SK-N-SH treated with all-trans-retinoic acid at 6 μM for 48 hours (cell line): ENCODE measurements at regions not wholly inside any gene's neighbourhood (a gene's known extent, or its start where the extent isn't known, plus 50 kb on each side); places are given as distances from the start of the nearest gene placed in this dataset.

Source experiments
- ATAC-seq: fragments of 200-7000 bp; cut with Tn5 transposase; 3 replicates; pipeline ENCODE4 v1.9.1; 2020; ENCODE audit warnings: mild to moderate bottlenecking, moderate library complexity
- ARNTL ChIP-seq: fragments of 450-650 bp; formaldehyde crosslinking; IDR thresholded peaks from 2 replicates; pipeline ENCODE4 v1.5.0; 2020; ENCODE audit warnings: low read depth, mild to moderate bottlenecking, moderate library complexity, borderline replicate concordance
- BACH2 ChIP-seq: fragments of 250-450 bp; sonication (Bioruptor Pico); IDR thresholded peaks from 2 replicates; pipeline ENCODE4 v1.9.0; 2021; ENCODE audit warnings: mild to moderate bottlenecking, borderline replicate concordance
- CSDC2 ChIP-seq: fragments of 250-450 bp; sonication (Bioruptor Pico); IDR thresholded peaks from 2 replicates; pipeline ENCODE4 v1.5.0; 2020; ENCODE audit warnings: mild to moderate bottlenecking, moderate library complexity
- ESRRG ChIP-seq: fragments of 250-450 bp; sonication (Bioruptor Pico); IDR thresholded peaks from 2 replicates; pipeline ENCODE4 v1.6.1; 2021; ENCODE audit warnings: mild to moderate bottlenecking
- GLIS3 ChIP-seq: fragments of 250-450 bp; sonication (Bioruptor Pico); IDR thresholded peaks from 2 replicates; pipeline ENCODE4 v1.5.0; 2020; ENCODE audit warnings: mild to moderate bottlenecking, moderate library complexity
- ISL1 ChIP-seq: fragments of 250-450 bp; sonication (Bioruptor Pico); IDR thresholded peaks from 2 replicates; pipeline ENCODE4 v2.1.2; 2022; ENCODE audit warnings: mild to moderate bottlenecking, moderate library complexity
- OSR1 ChIP-seq: fragments of 250-450 bp; sonication (Bioruptor Pico); IDR thresholded peaks from 2 replicates; pipeline ENCODE4 v1.8.0; 2022; ENCODE audit warnings: moderate library complexity, mild to moderate bottlenecking, inconsistent platforms
- PATZ1 ChIP-seq: fragments of 250-450 bp; sonication (Bioruptor Pico); IDR thresholded peaks from 2 replicates; pipeline ENCODE4 v1.8.0; 2020; ENCODE audit warnings: mild to moderate bottlenecking, moderate library complexity, borderline replicate concordance
- POU6F1 ChIP-seq: fragments of 250-450 bp; sonication (Bioruptor Pico); IDR thresholded peaks from 2 replicates; pipeline ENCODE4 v1.8.0; 2021; ENCODE audit warnings: low read depth, mild to moderate bottlenecking, moderate library complexity, borderline replicate concordance
- PPARA ChIP-seq: fragments of 250-450 bp; sonication (Bioruptor Pico); IDR thresholded peaks from 2 replicates; pipeline ENCODE4 v1.5.0; 2020; ENCODE audit warnings: mild to moderate bottlenecking, borderline replicate concordance
- RARB ChIP-seq: fragments of 250-450 bp; sonication (Bioruptor Pico); IDR thresholded peaks from 2 replicates; pipeline ENCODE4 v1.8.0; 2021; ENCODE audit warnings: mild to moderate bottlenecking, moderate library complexity
- SNAI2 ChIP-seq: fragments of 250-450 bp; sonication (Bioruptor Pico); IDR thresholded peaks from 2 replicates; pipeline ENCODE4 v1.5.0; 2020; ENCODE audit warnings: mild to moderate bottlenecking, moderate library complexity
- TCF4 ChIP-seq: fragments of 250-450 bp; sonication (Bioruptor Pico); IDR thresholded peaks from 2 replicates; pipeline ENCODE4 v1.8.0; 2021; ENCODE audit warnings: mild to moderate bottlenecking, moderate library complexity, borderline replicate concordance
- TOX ChIP-seq: fragments of 250-450 bp; sonication (Bioruptor Pico); IDR thresholded peaks from 2 replicates; pipeline ENCODE4 v1.8.0; 2021; ENCODE audit warnings: mild to moderate bottlenecking, moderate library complexity, borderline replicate concordance
- TSHZ2 ChIP-seq: fragments of 250-450 bp; sonication (Bioruptor Pico); IDR thresholded peaks from 2 replicates; pipeline ENCODE4 v1.5.0; 2020; ENCODE audit warnings: mild to moderate bottlenecking, moderate library complexity
- ZC3H10 ChIP-seq: fragments of 250-450 bp; sonication (Bioruptor Pico); IDR thresholded peaks from 2 replicates; pipeline ENCODE4 v1.5.1; 2021; ENCODE audit warnings: mild to moderate bottlenecking, moderate library complexity
- ZFP3 ChIP-seq: fragments of 250-450 bp; sonication (Bioruptor Pico); IDR thresholded peaks from 2 replicates; pipeline ENCODE4 v1.5.0; 2020; ENCODE audit warnings: mild to moderate bottlenecking, moderate library complexity
- ZFP30 ChIP-seq: fragments of 450-650 bp; formaldehyde crosslinking; IDR thresholded peaks from 2 replicates; pipeline ENCODE4 v1.5.0; 2022; ENCODE audit warnings: mild to moderate bottlenecking, moderate library complexity
- ZNF565 ChIP-seq: fragments of 450-650 bp; formaldehyde crosslinking; conservative IDR thresholded peaks from 2 replicates; pipeline ENCODE4 v1.5.0; 2020; ENCODE audit warnings: low read depth, mild to moderate bottlenecking, moderate library complexity
- ZNF70 ChIP-seq: fragments of 450-650 bp; formaldehyde crosslinking; IDR thresholded peaks from 2 replicates; pipeline ENCODE4 v1.5.0; 2020; ENCODE audit warnings: mild to moderate bottlenecking, moderate library complexity
- ZNF8 ChIP-seq: fragments of 450-650 bp; formaldehyde crosslinking; IDR thresholded peaks from 2 replicates; pipeline ENCODE4 v1.5.0; 2020; ENCODE audit warnings: mild to moderate bottlenecking, moderate library complexity
- TF ChIP-seq, protein P1 (sequence below): fragments of 250-450 bp; sonication (Bioruptor Pico); IDR thresholded peaks from 2 replicates; pipeline ENCODE4 v1.5.1; 2020; ENCODE audit warnings: low read depth, mild to moderate bottlenecking, moderate library complexity
- TF ChIP-seq, protein P2 (sequence below): fragments of 250-450 bp; sonication (Bioruptor Pico); IDR thresholded peaks from 2 replicates; pipeline ENCODE4 v1.5.1; 2021; ENCODE audit warnings: mild to moderate bottlenecking, moderate library complexity

- TF ChIP-seq ZNF565 (CRISPR knock-in tag): no peak
- TF ChIP-seq OSR1 (CRISPR knock-in tag): no peak
- TF ChIP-seq ZC3H10: no peak
- no peak for TF ChIP-seq ZFP3
- no peak for TF ChIP-seq ISL1 (CRISPR knock-in tag)
- TF ChIP-seq SNAI2 (CRISPR knock-in tag): no peak
- no peak for TF ChIP-seq BACH2 (CRISPR knock-in tag)
- TF ChIP-seq ZFP30 (CRISPR knock-in tag): no peak
- TF ChIP-seq TOX (CRISPR knock-in tag): no peak
- TF ChIP-seq PPARA (CRISPR knock-in tag): no peak
- no peak for TF ChIP-seq TSHZ2 (CRISPR knock-in tag)
- TF ChIP-seq CSDC2 (CRISPR knock-in tag): no peak
- TF ChIP-seq ZNF8: no peak
- TF ChIP-seq, protein P1, sequence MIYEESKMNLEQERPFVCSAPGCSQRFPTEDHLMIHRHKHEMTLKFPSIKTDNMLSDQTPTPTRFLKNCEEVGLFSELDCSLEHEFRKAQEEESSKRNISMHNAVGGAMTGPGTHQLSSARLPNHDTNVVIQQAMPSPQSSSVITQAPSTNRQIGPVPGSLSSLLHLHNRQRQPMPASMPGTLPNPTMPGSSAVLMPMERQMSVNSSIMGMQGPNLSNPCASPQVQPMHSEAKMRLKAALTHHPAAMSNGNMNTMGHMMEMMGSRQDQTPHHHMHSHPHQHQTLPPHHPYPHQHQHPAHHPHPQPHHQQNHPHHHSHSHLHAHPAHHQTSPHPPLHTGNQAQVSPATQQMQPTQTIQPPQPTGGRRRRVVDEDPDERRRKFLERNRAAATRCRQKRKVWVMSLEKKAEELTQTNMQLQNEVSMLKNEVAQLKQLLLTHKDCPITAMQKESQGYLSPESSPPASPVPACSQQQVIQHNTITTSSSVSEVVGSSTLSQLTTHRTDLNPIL (CRISPR knock-in tag): no peak
- no peak for TF ChIP-seq TCF4 (CRISPR knock-in tag)
- no peak for ATAC-seq
Observed at GRCh38 chr10:3980144-3980543, 195.1 kb upstream of the KLF6 start.

DNA sequence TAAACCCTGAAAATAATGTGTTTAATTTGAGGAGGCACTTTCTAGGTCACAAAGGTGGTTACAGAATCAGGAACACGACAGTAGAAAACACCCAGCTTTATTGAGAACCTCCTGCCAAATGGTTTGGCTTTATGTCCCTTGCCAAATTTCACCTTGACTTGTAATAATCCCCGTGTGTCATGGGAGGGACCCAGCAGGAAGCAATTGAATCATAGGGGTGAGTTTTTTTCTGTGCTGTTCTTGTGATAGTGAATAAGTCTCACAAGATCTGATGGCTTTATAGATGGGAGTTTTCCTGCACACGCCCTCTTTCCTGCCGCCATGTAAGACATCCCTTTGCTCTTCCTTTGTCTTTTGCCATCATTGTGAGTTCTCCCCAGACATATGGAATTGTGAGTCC is 193.8 kb upstream of the KLF6 start:
- ATAC-seq: no peak
- no peak for TF ChIP-seq CSDC2 (CRISPR knock-in tag)
- no peak for TF ChIP-seq ZNF8
- TF ChIP-seq, protein P2, sequence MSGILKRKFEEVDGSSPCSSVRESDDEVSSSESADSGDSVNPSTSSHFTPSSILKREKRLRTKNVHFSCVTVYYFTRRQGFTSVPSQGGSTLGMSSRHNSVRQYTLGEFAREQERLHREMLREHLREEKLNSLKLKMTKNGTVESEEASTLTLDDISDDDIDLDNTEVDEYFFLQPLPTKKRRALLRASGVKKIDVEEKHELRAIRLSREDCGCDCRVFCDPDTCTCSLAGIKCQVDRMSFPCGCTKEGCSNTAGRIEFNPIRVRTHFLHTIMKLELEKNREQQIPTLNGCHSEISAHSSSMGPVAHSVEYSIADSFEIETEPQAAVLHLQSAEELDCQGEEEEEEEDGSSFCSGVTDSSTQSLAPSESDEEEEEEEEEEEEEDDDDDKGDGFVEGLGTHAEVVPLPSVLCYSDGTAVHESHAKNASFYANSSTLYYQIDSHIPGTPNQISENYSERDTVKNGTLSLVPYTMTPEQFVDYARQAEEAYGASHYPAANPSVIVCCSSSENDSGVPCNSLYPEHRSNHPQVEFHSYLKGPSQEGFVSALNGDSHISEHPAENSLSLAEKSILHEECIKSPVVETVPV: no peak
- TF ChIP-seq, protein P1 (CRISPR knock-in tag): no peak
- no peak for TF ChIP-seq OSR1 (CRISPR knock-in tag)
- TF ChIP-seq, all 23 proteins: peak for 0

DNA sequence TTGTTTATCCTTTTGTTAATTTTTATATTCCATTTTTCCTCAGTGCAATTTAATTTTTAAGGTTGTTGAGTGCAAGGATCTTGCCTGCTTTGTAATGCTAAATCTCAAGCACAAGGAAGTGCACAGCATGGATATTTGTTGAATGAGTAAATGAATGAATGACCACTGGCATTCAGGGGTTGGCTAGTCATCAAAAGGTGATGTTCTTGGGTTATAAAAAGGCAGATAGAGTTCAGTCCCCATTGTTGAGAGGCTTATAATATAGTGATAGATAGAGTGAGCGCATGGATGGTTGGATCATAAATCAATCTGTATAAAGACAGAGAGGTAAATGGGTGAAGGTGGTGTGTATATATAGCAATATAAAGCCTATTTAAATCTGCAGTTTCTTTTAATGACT is 193.2 kb upstream of the KLF6 start:
- ATAC-seq: no peak
- TF ChIP-seq ISL1 (CRISPR knock-in tag) (no peak), POU6F1 (CRISPR knock-in tag) (no peak), ZFP30 (CRISPR knock-in tag) (no peak), ARNTL (CRISPR knock-in tag) (no peak), PPARA (CRISPR knock-in tag) (no peak), ZFP3 (no peak), ZNF70 (CRISPR knock-in tag) (no peak), TSHZ2 (CRISPR knock-in tag) (no peak), SNAI2 (CRISPR knock-in tag) (no peak), ZC3H10 (no peak), ESRRG (CRISPR knock-in tag) (no peak), PATZ1 (no peak), TCF4 (CRISPR knock-in tag) (no peak), GLIS3 (CRISPR knock-in tag) (no peak), OSR1 (CRISPR knock-in tag) (no peak), RARB (CRISPR knock-in tag) (no peak)
- TF ChIP-seq, protein P1 (CRISPR knock-in tag): no peak
